Colonic mucosa (tissue), 4 donors: ENCODE measurements at regions not wholly inside any gene's neighbourhood (a gene's known extent, or its start where the extent isn't known, plus 50 kb on each side); places are given as distances from the start of the nearest gene placed in this dataset.
A peak's percentile ranks its signal among the peaks of the same experiment; 100 is the strongest.

Source experiments
- DNase-seq: peaks from one replicate; pipeline ENCODE4 v3.0.0-alpha.2; 2020
- H3K27ac ChIP-seq: fragments of 200-600 bp; one replicate; pipeline ENCODE4 v1.8.0; 2021
- H3K27me3 ChIP-seq: fragments of 200-600 bp; one replicate; pipeline ENCODE4 v1.8.0; 2021
- H3K36me3 ChIP-seq: fragments of 200-600 bp; one replicate; pipeline ENCODE4 v1.8.0; 2021
- H3K4me1 ChIP-seq: fragments of 200-600 bp; one replicate; pipeline ENCODE4 v1.8.0; 2021; ENCODE audit warnings: mild to moderate bottlenecking
- H3K4me3 ChIP-seq: fragments of 200-600 bp; one replicate; pipeline ENCODE4 v1.8.0; 2021
- H3K9ac ChIP-seq, 2 donors: one replicate each; pipeline ENCODE4 v1.7.0; 2013; ENCODE audit warnings: control low read depth in 2 of 2, low read depth in 2 of 2, low read length in 2 of 2
- H3K9me3 ChIP-seq: fragments of 200-600 bp; one replicate; pipeline ENCODE4 v1.8.0; 2021
- intact Hi-C: fragments of 100-400 bp; cut with DNase I; formaldehyde crosslinking; loops from one replicate; pipeline ENCODE4 v1.14.1; 2022
- TF ChIP-seq, protein P1 (sequence below): fragments of 200-600 bp; IDR thresholded peaks from one replicate; pipeline ENCODE4 v1.8.0; 2022; ENCODE audit warnings: antibody characterized with exemption, mild to moderate bottlenecking
- donor health status: healthy.
- donor health status: DM: no; HTN: no; CAD: no.
- donor health status: DM: no; HTN: no; CAD: no.

DNA sequence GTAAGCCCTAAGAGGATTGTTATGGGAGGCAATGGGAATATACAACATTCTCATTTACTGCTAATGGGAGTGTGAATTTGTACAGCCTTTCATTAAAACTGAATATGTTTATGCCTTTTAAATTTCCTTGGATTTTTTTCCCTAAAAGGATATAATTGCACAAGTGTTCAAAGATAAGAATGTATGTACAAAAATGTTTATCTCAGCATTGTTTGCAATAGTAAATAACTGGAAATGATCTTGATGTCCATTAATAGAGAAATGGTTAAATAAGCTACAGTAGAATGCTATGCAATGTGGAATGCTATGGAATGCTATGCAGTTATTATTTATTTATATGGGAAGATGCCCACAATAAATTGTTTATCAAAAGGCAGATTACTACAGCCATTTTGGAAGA, 62.5 kb upstream of the SLC38A2 start:
- H3K9ac ChIP-seq = no peak overlapping the region
- H3K9me3 ChIP-seq = no peaks in the 10 kb centered on the region
- no peak overlapping the region for H3K4me3 ChIP-seq
- TF ChIP-seq, protein P1, sequence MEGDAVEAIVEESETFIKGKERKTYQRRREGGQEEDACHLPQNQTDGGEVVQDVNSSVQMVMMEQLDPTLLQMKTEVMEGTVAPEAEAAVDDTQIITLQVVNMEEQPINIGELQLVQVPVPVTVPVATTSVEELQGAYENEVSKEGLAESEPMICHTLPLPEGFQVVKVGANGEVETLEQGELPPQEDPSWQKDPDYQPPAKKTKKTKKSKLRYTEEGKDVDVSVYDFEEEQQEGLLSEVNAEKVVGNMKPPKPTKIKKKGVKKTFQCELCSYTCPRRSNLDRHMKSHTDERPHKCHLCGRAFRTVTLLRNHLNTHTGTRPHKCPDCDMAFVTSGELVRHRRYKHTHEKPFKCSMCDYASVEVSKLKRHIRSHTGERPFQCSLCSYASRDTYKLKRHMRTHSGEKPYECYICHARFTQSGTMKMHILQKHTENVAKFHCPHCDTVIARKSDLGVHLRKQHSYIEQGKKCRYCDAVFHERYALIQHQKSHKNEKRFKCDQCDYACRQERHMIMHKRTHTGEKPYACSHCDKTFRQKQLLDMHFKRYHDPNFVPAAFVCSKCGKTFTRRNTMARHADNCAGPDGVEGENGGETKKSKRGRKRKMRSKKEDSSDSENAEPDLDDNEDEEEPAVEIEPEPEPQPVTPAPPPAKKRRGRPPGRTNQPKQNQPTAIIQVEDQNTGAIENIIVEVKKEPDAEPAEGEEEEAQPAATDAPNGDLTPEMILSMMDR = no peak
- H3K36me3 ChIP-seq = no peaks in the 10 kb centered on the region
- intact Hi-C loops = no loop called here
- no peak overlapping the region for H3K27ac ChIP-seq
- no peaks in the 10 kb centered on the region for H3K4me1 ChIP-seq
- DNase-seq = no peak
- H3K27me3 ChIP-seq = no peaks in the 10 kb centered on the region

DNA sequence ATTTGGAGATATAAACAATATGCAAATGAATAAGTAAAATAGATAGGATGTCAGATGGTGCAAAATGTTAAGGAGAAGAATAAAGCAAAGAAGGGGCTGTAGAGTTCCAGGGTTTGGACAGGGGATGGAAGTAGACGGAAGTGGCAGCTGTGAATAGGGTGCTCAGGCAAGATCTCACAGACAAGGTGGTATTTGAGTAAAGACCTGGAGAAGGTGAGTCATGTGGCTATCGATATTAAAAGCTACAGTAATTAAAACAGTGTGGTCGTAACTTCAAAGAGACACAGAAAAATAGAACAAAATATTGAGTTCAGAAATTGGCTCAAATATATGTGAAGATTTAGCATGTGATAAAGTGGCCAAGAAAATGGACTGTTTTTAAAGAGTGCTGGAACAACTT, 61.3 kb upstream of the SLC38A2 start:
- no peaks in the 10 kb centered on the region for H3K27me3 ChIP-seq
- H3K9me3 ChIP-seq = no peaks in the 10 kb centered on the region
- no peaks in the 10 kb centered on the region for H3K36me3 ChIP-seq
- no peak overlapping the region for H3K9ac ChIP-seq
- TF ChIP-seq, protein P1 = no peak
- intact Hi-C loops = no loop called here
- no peak overlapping the region for H3K4me3 ChIP-seq
- no peak for DNase-seq
- no peak overlapping the region for H3K27ac ChIP-seq
- no peaks in the 10 kb centered on the region for H3K4me1 ChIP-seq

DNA sequence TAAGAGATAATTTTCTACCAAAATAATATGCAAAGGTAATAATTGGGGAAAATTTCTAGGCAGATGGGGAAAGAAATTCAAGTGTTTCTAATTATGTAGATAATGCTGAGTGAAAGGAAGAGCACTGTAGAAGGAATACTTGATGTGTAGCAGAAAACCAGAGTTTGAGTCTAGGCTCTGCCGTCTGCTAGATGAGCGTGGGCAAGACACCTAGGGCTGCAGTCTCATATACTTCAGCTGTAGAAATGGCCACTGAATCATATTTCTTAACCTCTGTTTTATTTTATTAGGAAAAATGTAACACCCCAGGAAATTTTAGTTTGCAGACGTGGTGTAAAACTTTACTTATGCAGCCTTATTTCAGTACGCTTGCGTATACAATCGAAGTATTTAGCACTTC, 59.8 kb upstream of the SLC38A2 start:
- Histone ChIP-seq H3K4me1 (no peaks in the 10 kb centered on the region), H3K9ac (no peak overlapping the region), H3K27me3 (no peaks in the 10 kb centered on the region), H3K9me3 (no peaks in the 10 kb centered on the region), H3K36me3 (no peaks in the 10 kb centered on the region), H3K27ac (peak overlapping the region; percentile 10), H3K4me3 (no peak overlapping the region)
- TF ChIP-seq, protein P1 = no peak
- DNase-seq = no peak
- intact Hi-C loops = no loop called here

DNA sequence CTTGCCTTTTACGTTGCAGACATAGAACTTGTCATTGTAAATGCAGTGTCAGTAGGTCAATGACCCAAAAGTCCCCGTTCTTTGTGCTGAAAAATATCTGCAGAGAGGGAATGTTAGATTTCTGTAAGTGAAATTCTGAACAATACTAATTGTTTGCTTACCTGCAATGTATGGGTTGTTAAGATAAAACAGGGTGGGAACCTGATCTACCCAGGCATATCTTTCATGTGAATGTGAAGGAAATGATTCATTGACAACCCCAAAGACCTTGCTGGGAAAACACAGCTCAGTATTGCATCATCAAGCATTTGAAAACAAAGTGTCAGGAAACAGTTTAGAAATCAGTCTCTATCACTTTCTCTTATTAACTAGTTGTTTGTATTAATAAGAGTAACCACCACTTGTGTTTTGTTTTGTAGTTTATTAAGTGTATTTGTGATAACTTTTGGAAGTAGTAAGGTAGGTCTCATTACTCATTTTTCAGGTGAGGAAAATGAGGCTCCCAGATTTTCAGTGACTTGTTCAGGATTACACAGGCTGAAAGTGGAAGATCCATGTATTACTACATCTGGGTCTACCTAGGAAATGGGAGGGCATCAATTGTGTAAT, 57.9 kb upstream of the SLC38A2 start:
- H3K9ac ChIP-seq = no peak overlapping the region
- H3K4me3 ChIP-seq = no peak overlapping the region
- H3K36me3 ChIP-seq = no peaks in the 10 kb centered on the region
- no peaks in the 10 kb centered on the region for H3K9me3 ChIP-seq
- peak overlapping the region; percentile 54 for H3K27ac ChIP-seq
- intact Hi-C loops = no loop called here
- DNase-seq = peak; percentile 37
- TF ChIP-seq, protein P1 = no peak
- H3K4me1 ChIP-seq = no peaks in the 10 kb centered on the region
- no peaks in the 10 kb centered on the region for H3K27me3 ChIP-seq
